ENCODE measurements at regions not wholly inside any gene's neighbourhood (a gene's known extent, or its start where the extent isn't known, plus 50 kb on each side); places are given as distances from the start of the nearest gene placed in this dataset.

DNA sequence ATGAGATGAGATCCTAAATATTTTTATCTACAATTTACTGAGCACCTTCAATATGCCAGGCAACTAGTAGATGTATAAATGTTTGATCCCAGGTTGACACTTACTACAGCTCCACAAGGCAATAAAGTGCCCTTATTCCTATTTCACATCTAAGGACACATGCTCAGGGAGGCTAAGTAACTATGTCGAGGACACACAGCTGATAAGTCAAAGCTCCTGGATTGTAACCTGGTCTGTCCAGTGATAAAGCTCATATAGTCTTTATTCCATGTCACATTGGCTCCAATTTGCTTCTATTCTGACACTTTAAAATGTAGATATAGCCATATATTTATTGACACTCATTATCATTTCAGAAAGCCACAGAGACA, 93.8 kb upstream of the BMAL1 start:
- 90 to 95% methylated on average over 1 of the region's 1 CpG for WGBS, 2 donors
- Histone ChIP-seq H3K27me3 (no peaks in the 10 kb centered on the region), H3K27ac (no peak overlapping the region), H3K36me3 (no peaks in the 10 kb centered on the region), H3K4me3 (no peak overlapping the region), H3K4me1 (peaks cover 0 to 9% (median 3%) of the 10 kb centered on the region in 4 donors), H3K9me3 (peaks cover 0 to 4% (median 0%) of the 10 kb centered on the region in 4 donors)
- intact Hi-C loops (cut with DNase I) = no loop called here
- no peak for TF ChIP-seq EP300 (IDR thresholded peaks at IDR 0.05)
- TF ChIP-seq POLR2A (IDR thresholded peaks at IDR 0.05) = no peak
- TF ChIP-seq POLR2AphosphoS5 (IDR thresholded peaks at IDR 0.05) = no peak
- TF ChIP-seq, protein P1, sequence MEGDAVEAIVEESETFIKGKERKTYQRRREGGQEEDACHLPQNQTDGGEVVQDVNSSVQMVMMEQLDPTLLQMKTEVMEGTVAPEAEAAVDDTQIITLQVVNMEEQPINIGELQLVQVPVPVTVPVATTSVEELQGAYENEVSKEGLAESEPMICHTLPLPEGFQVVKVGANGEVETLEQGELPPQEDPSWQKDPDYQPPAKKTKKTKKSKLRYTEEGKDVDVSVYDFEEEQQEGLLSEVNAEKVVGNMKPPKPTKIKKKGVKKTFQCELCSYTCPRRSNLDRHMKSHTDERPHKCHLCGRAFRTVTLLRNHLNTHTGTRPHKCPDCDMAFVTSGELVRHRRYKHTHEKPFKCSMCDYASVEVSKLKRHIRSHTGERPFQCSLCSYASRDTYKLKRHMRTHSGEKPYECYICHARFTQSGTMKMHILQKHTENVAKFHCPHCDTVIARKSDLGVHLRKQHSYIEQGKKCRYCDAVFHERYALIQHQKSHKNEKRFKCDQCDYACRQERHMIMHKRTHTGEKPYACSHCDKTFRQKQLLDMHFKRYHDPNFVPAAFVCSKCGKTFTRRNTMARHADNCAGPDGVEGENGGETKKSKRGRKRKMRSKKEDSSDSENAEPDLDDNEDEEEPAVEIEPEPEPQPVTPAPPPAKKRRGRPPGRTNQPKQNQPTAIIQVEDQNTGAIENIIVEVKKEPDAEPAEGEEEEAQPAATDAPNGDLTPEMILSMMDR (IDR thresholded peaks at IDR 0.05) = no peak
- no peak for DNase-seq

DNA sequence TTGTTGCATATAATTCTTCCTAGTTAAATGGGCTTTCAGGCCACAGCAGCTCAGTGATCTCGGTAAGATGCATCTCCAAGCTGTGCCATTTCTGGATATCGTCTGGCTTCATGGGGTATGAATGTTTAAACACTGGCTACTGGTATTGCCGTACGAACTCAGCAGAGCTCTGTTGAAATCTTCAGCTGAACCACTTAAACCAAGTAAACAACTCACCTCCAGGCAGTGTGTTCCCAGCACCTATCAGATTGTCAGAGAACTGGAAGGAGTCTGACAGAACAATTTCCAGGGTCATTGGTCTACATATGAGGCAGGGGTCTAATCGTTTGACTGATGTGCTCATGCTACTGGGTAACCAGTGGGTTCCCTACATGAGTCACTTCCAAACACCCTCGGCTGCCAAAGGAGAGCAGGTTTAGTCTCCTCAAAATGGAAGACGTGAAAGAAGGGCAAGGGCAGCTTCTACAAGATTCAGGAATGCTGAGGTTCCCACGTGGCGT, 93.2 kb upstream of the BMAL1 start:
- 76 to 79% methylated on average over 9 of the region's 9 CpGs for WGBS, 2 donors
- intact Hi-C loops (cut with DNase I) = no loop called here
- no peak for DNase-seq
- Histone ChIP-seq H3K27ac (no peak overlapping the region), H3K4me3 (no peak overlapping the region), H3K27me3 (no peaks in the 10 kb centered on the region), H3K4me1 (peaks cover 0 to 9% (median 3%) of the 10 kb centered on the region in 4 donors), H3K9me3 (peaks cover 0 to 4% (median 0%) of the 10 kb centered on the region in 4 donors), H3K36me3 (no peaks in the 10 kb centered on the region)
- TF ChIP-seq EP300 (IDR thresholded peaks at IDR 0.05) = no peak
- TF ChIP-seq POLR2A (IDR thresholded peaks at IDR 0.05) = no peak
- no peak for TF ChIP-seq POLR2AphosphoS5 (IDR thresholded peaks at IDR 0.05)
- TF ChIP-seq, protein P1 (IDR thresholded peaks at IDR 0.05) = no peak

DNA sequence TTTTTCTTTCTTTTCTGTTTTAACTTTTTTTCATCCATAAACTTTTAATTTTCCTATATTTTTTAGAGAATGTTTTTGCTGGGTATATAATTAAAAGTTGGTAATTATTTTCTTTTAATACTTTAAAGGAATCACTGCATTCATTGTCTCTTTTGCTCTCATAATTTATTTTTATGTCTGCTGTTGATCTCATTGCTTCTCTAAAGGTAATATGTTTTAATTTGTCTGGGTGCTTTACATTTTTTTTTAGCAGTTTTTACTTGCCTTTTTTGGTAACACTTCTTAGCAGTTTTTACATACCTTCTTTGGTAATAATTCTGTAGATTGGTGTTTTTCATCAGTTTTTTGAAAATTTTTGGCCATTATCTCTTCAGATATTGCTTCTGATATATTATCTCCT, 89.4 kb upstream of the BMAL1 start:
- TF ChIP-seq, protein P1 (IDR thresholded peaks at IDR 0.05) = no peak
- TF ChIP-seq POLR2AphosphoS5 (IDR thresholded peaks at IDR 0.05) (no peak), POLR2A (IDR thresholded peaks at IDR 0.05) (no peak), EP300 (IDR thresholded peaks at IDR 0.05) (no peak)
- DNase-seq = no peak
- Histone ChIP-seq H3K4me1 (peaks cover 0 to 4% (median 1%) of the 10 kb centered on the region in 4 donors), H3K36me3 (no peaks in the 10 kb centered on the region), H3K4me3 (no peak overlapping the region), H3K9me3 (peaks cover 0 to 4% (median 0%) of the 10 kb centered on the region in 4 donors), H3K27ac (no peak overlapping the region), H3K27me3 (no peaks in the 10 kb centered on the region)
- intact Hi-C loops (cut with DNase I) = loop anchor here (5.0 kb wide), 1 partner anchor 226 kb away; no protein-coding TSS in a partner anchor

- Histone ChIP-seq H3K9me3 (peaks cover 0 to 4% (median 0%) of the 10 kb centered on the region in 4 donors), H3K4me1 (no peaks in the 10 kb centered on the region), H3K27me3 (no peaks in the 10 kb centered on the region), H3K4me3 (no peak overlapping the region), H3K27ac (no peak overlapping the region), H3K36me3 (no peaks in the 10 kb centered on the region)
- DNase-seq = no peak
- WGBS, 2 donors = 70 to 92% methylated on average over 4 of the region's 4 CpGs
- TF ChIP-seq, protein P1 (IDR thresholded peaks at IDR 0.05) = no peak
- TF ChIP-seq EP300 (IDR thresholded peaks at IDR 0.05) (no peak), POLR2AphosphoS5 (IDR thresholded peaks at IDR 0.05) (no peak), POLR2A (IDR thresholded peaks at IDR 0.05) (no peak)
- intact Hi-C loops (cut with DNase I) = loop anchor here (5.0 kb wide), 1 partner anchor 227 kb away; no protein-coding TSS in a partner anchor
Measured at GRCh38 chr11:13189561-13190426, 87.8 kb upstream of the BMAL1 start.
